ENCODE measurements at regions not wholly inside any gene's neighbourhood (a gene's known extent, or its start where the extent isn't known, plus 50 kb on each side); places are given as distances from the start of the nearest gene placed in this dataset.
"Not testable (repeated sequence)": the region's sequence is repeated elsewhere in the genome, so short reads cannot be mapped to it uniquely, and the experiment has no call there.

GRCh38 chr2:44051593-44052347, 56.0 kb upstream of the LRPPRC start:
- DNase-seq: peak; percentile 42

- DNase-seq: no peak
Observed at GRCh38 chr2:44052584-44052983, 56.8 kb upstream of the LRPPRC start.

- DNase-seq: no peak
Observed at GRCh38 chr2:44053052-44053451, 57.3 kb upstream of the LRPPRC start.

- DNase-seq: no peak
Observed at GRCh38 chr2:44053456-44053855, 57.7 kb upstream of the LRPPRC start.

GRCh38 chr2:44055229-44055628, 59.4 kb upstream of the LRPPRC start:
- no peak for DNase-seq

GRCh38 chr2:44055664-44056063, 59.9 kb upstream of the LRPPRC start:
- DNase-seq: no peak

- DNase-seq: no peak
Observed at GRCh38 chr2:44056947-44057346, 61.2 kb upstream of the LRPPRC start.

- not testable (repeated sequence) for DNase-seq
Observed at GRCh38 chr2:44060286-44060685, 64.5 kb upstream of the LRPPRC start.

- DNase-seq: no peak
Observed at GRCh38 chr2:44060990-44061389, 65.2 kb upstream of the LRPPRC start.

GRCh38 chr2:44061469-44061868, 65.7 kb upstream of the LRPPRC start:
- DNase-seq: no peak

- no peak for DNase-seq
Observed at GRCh38 chr2:44061876-44062275, 66.1 kb upstream of the LRPPRC start.

GRCh38 chr2:44063033-44063432, 67.2 kb upstream of the LRPPRC start:
- no peak for DNase-seq

- DNase-seq: not testable (repeated sequence)
Observed at GRCh38 chr2:44064281-44064680, 68.5 kb upstream of the LRPPRC start.

GRCh38 chr2:44067012-44067790, 71.4 kb upstream of the LRPPRC start:
- DNase-seq: not testable (repeated sequence)

- not testable (repeated sequence) for DNase-seq
Observed at GRCh38 chr2:44067791-44068181, 72.0 kb upstream of the LRPPRC start.

- DNase-seq: no peak
Observed at GRCh38 chr2:44071454-44072046, 75.8 kb upstream of the LRPPRC start.

- not testable (repeated sequence) for DNase-seq
Observed at GRCh38 chr2:44073667-44074066, 77.9 kb upstream of the LRPPRC start.

GRCh38 chr2:44074795-44075194, 79.0 kb upstream of the LRPPRC start:
- not testable (repeated sequence) for DNase-seq

- peak; percentile 74 for DNase-seq
Observed at GRCh38 chr2:44075541-44075940, 79.8 kb upstream of the LRPPRC start.

GRCh38 chr2:44077942-44078511, 82.2 kb upstream of the LRPPRC start:
- peak; percentile 77 for DNase-seq

- no peak for DNase-seq
Observed at GRCh38 chr2:44079686-44080085, 83.9 kb upstream of the LRPPRC start.

- no peak for DNase-seq
Observed at GRCh38 chr2:44083054-44083453, 85.6 kb upstream of the PPM1B start.

GRCh38 chr2:44084850-44085249, 83.8 kb upstream of the PPM1B start:
- DNase-seq: no peak

GRCh38 chr2:44086629-44087028, 82.0 kb upstream of the PPM1B start:
- DNase-seq: no peak

Measured in NCI-H69 (cell line).